K562 (cell line): ENCODE measurements at regions not wholly inside any gene's neighbourhood (a gene's known extent, or its start where the extent isn't known, plus 50 kb on each side); places are given as distances from the start of the nearest gene placed in this dataset.
"Not testable (repeated sequence)": the region's sequence is repeated elsewhere in the genome, so short reads cannot be mapped to it uniquely, and the experiment has no call there.

ENCODE experiments used
- FOXJ3 ChIP-seq: sonication (generic); formaldehyde crosslinking; IDR thresholded peaks from 2 replicates; pipeline ENCODE4 v1.4.0; 2020; ENCODE audit warnings: mild to moderate bottlenecking, missing genetic modification reagents
- POLR2AphosphoS2 ChIP-seq: IDR thresholded peaks from 2 replicates; pipeline ENCODE4 v1.6.1; 2012; ENCODE audit warnings: low read length, improper control_type of control experiment
- STAG1 ChIP-seq: sonication (generic); formaldehyde crosslinking; IDR thresholded peaks from 2 replicates; pipeline ENCODE4 v1.5.0; 2020; ENCODE audit warnings: missing genetic modification reagents, borderline replicate concordance
- TF ChIP-seq, protein P1 (sequence below), 2 experiments: IDR thresholded peaks; 2 replicates each; pipeline ENCODE4 v1.6.1; 2012; ENCODE audit warnings: improper control_type of control experiment in 2 of 2, low read depth in 2 of 2, low read length in 2 of 2, borderline replicate concordance in 1 of 2
- TF ChIP-seq, protein P2 (sequence below): fragments of 450-650 bp; IDR thresholded peaks from 2 replicates; pipeline ENCODE4 v1.6.1; 2018; ENCODE audit not compliant: partially characterized antibody
- TF ChIP-seq, protein P3 (sequence below), 3 experiments: IDR thresholded peaks in 2 of 3; conservative IDR thresholded peaks in 1 of 3; 2 replicates each; pipeline ENCODE4 v1.5.1; 2011 to 2012; ENCODE audit warnings: low read length in 3 of 3, mild to moderate bottlenecking in 3 of 3, control low read depth in 2 of 3, improper control_type of control experiment in 1 of 3, inconsistent platforms in 1 of 3, low read depth in 1 of 3, mixed read lengths in 1 of 3, moderate library complexity in 1 of 3; ENCODE audit not compliant: insufficient read depth in 2 of 3

DNA sequence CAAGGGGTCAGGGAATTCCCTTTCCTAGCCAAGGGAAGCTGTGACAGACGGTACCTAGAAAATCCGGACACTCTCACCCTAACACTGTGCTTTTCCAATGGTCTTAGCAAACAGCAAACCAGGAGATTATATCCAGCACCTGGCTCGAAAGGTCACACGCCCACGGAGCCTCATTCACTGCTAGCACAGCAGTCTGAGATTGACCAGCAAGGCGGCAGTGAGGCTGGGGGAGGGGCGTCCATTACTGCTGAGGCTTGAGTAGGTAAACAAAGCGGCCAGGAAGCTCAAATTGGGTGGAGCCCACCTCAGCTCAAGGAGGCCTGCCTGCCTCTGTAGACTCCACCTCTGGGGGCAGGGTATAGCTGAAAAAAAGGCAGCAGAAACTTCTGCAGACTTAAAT, 447.3 kb downstream of the RSL24D1 start:
- not testable (repeated sequence) for TF ChIP-seq POLR2AphosphoS2; FOXJ3 (CRISPR knock-in tag); STAG1 (CRISPR knock-in tag)
- TF ChIP-seq, protein P1, sequence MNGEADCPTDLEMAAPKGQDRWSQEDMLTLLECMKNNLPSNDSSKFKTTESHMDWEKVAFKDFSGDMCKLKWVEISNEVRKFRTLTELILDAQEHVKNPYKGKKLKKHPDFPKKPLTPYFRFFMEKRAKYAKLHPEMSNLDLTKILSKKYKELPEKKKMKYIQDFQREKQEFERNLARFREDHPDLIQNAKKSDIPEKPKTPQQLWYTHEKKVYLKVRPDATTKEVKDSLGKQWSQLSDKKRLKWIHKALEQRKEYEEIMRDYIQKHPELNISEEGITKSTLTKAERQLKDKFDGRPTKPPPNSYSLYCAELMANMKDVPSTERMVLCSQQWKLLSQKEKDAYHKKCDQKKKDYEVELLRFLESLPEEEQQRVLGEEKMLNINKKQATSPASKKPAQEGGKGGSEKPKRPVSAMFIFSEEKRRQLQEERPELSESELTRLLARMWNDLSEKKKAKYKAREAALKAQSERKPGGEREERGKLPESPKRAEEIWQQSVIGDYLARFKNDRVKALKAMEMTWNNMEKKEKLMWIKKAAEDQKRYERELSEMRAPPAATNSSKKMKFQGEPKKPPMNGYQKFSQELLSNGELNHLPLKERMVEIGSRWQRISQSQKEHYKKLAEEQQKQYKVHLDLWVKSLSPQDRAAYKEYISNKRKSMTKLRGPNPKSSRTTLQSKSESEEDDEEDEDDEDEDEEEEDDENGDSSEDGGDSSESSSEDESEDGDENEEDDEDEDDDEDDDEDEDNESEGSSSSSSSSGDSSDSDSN (IDR thresholded peaks at IDR 0.05; ENCODE audit: borderline replicate concordance in 1 of 2, low read depth in 2 of 2, low read length in 2 of 2) = not testable (repeated sequence)
- TF ChIP-seq, protein P2, sequence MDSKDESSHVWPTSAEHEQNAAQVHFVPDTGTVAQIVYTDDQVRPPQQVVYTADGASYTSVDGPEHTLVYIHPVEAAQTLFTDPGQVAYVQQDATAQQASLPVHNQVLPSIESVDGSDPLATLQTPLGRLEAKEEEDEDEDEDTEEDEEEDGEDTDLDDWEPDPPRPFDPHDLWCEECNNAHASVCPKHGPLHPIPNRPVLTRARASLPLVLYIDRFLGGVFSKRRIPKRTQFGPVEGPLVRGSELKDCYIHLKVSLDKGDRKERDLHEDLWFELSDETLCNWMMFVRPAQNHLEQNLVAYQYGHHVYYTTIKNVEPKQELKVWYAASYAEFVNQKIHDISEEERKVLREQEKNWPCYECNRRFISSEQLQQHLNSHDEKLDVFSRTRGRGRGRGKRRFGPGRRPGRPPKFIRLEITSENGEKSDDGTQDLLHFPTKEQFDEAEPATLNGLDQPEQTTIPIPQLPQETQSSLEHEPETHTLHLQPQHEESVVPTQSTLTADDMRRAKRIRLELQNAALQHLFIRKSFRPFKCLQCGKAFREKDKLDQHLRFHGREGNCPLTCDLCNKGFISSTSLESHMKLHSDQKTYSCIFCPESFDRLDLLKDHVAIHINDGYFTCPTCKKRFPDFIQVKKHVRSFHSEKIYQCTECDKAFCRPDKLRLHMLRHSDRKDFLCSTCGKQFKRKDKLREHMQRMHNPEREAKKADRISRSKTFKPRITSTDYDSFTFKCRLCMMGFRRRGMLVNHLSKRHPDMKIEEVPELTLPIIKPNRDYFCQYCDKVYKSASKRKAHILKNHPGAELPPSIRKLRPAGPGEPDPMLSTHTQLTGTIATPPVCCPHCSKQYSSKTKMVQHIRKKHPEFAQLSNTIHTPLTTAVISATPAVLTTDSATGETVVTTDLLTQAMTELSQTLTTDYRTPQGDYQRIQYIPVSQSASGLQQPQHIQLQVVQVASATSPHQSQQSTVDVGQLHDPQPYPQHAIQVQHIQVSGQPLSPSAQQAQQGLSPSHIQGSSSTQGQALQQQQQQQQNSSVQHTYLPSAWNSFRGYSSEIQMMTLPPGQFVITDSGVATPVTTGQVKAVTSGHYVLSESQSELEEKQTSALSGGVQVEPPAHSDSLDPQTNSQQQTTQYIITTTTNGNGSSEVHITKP = not testable (repeated sequence)
- TF ChIP-seq, protein P3, sequence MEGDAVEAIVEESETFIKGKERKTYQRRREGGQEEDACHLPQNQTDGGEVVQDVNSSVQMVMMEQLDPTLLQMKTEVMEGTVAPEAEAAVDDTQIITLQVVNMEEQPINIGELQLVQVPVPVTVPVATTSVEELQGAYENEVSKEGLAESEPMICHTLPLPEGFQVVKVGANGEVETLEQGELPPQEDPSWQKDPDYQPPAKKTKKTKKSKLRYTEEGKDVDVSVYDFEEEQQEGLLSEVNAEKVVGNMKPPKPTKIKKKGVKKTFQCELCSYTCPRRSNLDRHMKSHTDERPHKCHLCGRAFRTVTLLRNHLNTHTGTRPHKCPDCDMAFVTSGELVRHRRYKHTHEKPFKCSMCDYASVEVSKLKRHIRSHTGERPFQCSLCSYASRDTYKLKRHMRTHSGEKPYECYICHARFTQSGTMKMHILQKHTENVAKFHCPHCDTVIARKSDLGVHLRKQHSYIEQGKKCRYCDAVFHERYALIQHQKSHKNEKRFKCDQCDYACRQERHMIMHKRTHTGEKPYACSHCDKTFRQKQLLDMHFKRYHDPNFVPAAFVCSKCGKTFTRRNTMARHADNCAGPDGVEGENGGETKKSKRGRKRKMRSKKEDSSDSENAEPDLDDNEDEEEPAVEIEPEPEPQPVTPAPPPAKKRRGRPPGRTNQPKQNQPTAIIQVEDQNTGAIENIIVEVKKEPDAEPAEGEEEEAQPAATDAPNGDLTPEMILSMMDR (IDR thresholded peaks at IDR 0.05 in 2 of 3, conservative IDR thresholded peaks at IDR 0.05 in 1 of 3; ENCODE audit: insufficient read depth in 2 of 3, low read depth in 1 of 3, low read length in 3 of 3) = not testable (repeated sequence)
